HG03060 (cell line): ENCODE measurements at regions not wholly inside any gene's neighbourhood (a gene's known extent, or its start where the extent isn't known, plus 50 kb on each side); places are given as distances from the start of the nearest gene placed in this dataset.

ENCODE experiments used
- ATAC-seq: cut with Tn5 transposase; IDR thresholded peaks from one replicate; pipeline ENCODE4 v1.9.1; 2021; ENCODE audit warnings: low read depth, moderate number of reproducible peaks; ENCODE audit not compliant: unreplicated experiment

DNA sequence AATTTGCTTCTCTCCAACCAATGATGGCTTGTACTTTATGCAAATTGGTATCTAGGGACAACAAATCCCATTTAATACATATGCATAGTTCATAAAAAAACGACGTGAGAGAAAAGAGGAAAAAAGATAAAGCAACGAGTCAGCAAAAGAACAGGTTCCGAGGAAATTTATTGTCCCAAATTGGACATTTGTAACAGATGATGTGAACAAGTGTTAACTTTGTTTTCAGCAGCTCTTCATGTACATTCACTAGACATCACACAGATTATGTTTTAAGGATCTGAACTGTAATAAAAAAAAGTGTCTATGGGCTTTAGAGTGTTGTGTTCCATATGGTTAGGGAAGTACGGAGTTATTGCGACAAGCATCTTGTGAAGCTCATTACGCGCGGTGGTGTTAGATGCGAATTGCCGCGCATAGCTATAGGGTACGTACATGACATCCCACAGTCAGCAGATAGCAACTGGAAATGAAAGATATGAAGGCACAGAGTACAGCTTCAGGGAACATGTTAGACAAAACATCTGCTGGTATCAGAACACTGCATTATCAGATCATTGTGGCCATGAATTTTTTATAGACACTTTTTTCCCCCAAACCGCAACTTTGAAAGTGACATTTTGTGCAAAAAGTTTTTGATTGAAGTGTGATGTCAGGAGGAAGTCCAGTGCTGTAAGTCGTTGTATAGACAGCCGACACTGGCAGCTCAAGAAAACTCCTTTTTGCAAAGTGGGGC lies 1073.1 kb upstream of the FANCL start:
- ATAC-seq: no peak

DNA sequence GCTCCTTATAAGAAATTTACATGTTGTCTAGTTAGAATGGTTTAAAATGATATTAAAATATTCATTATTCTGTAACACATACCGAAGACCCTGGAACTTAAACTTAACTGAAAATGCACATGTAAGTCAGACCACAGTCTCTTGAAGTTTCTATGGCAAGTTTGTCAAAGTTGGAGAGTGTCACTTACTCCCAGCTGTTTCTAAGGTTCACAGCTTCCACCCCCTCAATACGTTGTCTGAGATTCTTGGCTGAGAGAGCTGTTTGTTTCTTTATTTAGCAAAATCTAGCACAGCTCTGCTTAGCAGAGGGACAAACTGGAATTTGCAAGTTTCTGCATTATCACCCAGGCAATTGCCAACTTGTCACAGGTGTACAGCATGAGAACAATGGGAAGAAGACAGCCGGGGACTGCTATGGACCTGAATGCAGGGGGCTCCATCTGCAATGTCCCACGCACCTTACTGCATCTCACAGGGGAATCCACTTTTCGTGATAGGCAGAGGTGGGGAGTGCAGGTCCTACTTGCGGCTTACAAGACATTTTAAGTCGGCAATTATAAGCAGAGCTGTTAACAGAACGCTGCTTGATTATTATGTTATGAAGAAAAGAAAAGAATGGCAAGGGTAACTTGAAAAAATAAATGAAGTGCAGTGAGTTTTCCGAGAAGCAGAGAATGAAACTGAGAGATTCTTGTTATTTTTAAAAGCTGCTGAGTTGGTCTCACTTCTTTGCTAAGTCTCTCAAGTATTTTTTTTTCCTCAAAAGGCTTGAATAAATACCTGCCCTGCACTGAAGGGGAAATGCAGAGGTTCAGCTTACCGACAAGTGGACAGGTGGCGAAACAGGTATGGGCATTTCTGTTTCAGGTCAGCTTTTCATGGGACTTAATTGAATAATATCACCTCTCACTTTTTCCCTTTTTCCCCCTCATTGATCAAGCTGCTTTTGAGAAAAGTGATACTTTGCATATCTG lies 1072.1 kb upstream of the FANCL start:
- no peak for ATAC-seq

DNA sequence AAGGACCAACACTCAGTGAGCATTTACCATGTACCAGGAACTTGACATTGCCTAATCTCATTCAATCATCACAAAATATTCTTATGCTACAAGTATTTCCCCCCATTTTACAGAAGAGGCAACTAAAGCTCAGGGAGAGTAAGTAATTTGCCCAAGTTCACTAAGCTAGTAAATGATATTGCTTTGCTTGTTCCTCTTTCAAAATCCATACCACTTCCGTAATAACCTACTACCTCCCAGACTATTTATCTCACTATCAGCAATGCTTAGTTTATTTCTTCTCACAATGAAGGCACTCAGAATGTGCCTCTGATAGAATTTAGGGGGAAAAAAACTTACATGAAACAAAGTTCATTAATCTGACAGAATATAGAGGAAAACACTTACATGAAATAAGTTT lies 1070.9 kb upstream of the FANCL start:
- no peak for ATAC-seq

DNA sequence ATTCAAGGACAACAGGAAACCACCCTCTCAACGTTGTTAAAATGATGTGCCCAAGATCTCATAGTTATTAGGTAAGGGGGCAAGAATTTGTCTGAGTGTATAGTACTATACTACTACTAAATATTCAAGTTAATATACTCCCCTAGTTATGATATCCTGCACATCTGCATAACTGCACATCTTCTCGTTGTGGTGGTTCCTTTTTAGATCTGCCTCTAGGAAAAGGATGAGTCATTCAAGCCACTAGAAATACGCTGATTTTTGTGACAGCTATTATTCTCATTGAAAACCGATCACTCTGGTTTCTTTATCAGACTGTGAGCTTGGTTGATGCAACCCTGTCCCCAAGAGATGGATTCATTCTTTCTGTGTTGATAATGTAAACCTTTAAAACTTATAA lies 1067.0 kb upstream of the FANCL start:
- ATAC-seq: no peak

DNA sequence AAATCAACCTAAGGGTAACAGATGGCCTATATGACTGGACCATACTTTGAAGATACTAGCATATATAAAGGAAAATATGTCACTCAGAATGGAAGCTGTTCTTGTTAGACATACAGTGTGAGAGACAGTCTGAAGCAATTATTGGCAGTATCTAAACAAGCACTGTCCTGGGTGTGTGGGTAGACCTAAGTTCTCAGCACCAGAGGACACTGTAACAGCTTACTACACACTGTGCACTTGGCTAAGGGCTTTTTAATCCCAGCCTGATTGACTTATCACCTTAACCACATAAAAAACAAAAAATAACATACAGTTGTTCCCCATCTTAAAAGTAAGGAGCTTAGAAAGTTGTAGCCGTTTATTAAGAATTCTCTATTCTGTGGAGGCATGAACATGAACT lies 1066.1 kb upstream of the FANCL start:
- ATAC-seq: no peak

DNA sequence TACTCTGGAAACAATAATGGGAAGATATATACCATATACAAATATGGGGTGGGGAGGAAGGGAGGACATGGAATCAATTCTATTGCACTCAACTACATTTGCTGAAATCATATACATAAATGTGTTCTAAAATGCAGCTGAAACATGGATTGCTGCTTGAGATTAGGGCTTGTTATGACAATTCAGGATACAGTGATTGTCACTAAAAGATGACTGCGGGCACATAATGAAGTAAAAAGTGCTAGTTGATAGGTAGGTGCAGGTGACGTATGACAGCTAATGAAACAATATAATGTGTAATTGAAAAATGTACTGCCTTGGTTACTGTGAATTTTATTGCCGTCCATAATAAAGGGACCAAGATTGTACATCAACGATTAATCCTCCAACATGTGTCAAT lies 1062.1 kb upstream of the FANCL start:
- no peak for ATAC-seq

DNA sequence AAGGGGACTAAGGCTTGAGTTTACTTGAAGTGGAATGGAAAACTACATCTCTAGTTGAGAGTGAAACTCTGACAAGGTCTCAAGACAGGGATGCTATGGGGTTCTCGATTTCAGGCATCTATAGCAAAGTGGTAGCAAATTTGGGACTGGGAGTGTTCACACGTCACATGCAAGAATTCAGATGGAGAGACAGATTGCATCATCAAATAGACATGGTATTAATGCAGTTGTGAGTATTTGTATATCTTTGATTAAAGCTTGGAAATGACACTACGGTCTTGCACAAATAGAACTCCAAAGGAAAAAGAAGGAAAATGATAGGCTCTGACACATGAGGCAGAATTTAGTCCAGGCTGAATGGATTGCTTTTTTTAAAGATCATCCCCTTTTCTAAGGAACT lies 1061.6 kb upstream of the FANCL start:
- no peak for ATAC-seq

DNA sequence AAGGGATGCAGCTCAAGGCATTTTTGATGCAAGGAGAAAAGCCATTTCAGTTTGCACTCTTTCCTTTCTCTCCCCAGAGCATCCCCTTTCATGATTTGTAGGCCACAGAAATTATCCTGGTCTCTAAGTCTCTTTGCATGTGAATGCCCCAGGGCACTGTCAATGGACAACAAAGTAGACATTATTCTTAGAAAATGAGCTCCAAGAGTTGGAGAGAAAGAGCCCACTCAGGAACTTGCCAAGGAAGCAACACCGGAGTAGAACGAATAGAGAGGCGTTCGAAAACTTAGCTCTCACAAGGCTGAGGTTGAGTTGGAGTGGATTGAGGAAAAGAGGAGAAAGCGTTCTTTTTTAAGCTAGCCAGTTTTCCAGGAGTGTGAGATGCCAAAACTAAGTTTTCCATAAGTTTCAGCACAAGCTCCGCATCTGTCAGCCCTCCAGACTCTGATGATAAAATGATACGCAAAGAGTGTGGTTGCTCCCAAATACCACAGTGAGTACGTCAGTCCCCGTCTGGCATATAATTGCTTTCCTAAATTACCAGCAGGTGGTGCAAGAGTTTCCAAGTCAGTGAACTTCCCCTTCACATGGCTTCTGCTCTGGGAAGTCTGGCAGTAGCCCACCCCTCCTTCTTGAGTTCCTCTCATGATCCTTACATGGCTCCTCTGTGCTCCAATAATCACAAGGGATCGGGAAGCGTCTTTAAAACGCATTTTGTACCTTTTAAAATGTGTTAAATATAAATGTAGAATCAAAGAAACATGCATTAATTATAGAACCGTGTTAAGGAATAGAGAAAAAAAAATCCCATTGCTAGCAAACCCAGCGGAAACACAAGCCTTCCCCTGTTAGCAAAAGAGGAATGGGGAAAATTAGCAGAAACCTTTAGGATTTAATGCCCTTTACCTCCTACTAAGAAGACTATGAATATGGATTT lies 1060.6 kb upstream of the FANCL start:
- ATAC-seq: peak; percentile 56

DNA sequence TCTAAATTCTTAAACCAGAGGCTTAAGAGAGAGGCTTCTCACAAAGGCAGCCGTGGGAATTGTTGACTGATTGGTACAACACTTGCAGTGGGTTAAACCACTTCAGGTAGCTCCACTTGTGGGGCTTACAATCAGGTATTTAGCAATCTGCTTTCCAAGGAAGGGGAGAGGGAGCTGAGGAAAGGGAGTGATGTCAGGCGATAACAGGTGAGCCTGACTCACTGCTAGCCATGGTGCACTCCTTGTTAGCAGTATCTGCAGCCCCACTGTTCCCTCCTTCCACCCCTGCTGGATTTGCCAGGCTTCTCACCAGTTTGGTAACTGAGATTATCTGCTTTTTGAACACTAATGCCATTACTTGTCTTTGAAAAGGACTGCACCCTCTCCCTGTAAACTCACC lies 1056.7 kb upstream of the FANCL start:
- no peak for ATAC-seq

DNA sequence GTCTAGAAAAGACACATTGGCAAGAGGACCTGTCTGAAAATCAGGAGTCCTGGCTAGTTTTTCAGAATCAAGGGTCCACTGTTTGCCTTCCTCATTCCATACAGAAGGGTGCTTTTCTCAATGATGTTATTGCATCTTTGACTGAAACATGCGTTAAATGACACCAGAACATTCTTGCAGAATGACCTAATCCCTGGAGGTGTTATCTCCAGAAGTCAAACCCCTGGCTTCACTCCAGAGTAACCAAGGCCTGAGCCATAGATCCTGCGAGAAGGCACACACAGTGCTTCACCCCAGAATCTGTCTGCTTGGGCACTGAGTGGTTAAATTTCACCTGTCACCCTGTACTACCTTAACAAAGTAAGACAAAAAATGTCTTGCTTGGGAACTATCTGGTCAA lies 1055.2 kb upstream of the FANCL start:
- ATAC-seq: no peak

DNA sequence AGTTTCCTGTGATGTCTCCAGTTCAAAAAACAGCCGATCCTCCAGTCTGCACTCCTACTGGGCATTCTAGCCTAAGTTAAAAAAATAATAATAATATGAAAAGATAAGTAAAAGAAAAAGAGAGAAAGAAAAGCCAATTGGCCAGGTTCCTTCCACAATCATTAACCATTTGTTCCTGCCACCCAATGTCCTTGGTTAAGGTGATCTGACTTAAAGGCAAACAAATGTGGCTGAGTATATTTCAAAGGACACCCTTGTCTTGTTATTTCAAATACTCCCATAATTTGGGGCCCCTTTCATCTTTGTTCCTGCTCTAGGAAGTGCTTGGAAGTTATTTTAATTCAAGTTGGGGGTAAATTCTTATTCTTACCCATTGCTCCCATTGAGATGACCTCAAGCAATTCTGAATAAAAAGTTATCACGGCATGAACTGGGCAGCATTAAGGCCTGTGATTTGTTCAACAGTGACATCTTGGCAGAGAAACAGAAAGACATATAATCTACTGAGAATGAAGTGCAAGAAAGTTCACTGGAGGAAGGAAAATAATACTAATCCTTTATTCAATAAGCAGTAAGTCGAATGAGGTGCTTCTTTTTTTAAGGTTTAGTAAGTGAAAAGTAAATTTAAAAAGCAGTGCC lies 1054.5 kb upstream of the FANCL start:
- no peak for ATAC-seq

DNA sequence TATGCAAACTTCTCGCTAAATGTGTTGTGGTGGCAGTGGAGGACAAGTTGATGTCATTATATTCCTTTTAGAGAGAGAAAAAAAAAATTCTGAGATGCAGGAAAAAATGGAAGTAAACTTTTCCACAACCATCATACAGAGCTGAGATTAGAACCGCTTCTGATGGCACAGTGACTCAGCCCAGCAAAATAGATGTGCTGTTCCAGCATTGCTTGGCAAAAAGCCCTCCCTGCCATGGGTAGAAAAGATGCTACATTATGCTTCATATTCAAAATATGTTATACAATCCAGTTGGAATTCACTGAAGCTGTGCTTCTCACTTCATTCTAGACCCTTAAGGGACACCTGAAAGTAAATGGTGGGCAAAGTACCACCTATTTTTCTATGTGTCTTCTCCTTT lies 1047.6 kb upstream of the FANCL start:
- ATAC-seq: no peak

DNA sequence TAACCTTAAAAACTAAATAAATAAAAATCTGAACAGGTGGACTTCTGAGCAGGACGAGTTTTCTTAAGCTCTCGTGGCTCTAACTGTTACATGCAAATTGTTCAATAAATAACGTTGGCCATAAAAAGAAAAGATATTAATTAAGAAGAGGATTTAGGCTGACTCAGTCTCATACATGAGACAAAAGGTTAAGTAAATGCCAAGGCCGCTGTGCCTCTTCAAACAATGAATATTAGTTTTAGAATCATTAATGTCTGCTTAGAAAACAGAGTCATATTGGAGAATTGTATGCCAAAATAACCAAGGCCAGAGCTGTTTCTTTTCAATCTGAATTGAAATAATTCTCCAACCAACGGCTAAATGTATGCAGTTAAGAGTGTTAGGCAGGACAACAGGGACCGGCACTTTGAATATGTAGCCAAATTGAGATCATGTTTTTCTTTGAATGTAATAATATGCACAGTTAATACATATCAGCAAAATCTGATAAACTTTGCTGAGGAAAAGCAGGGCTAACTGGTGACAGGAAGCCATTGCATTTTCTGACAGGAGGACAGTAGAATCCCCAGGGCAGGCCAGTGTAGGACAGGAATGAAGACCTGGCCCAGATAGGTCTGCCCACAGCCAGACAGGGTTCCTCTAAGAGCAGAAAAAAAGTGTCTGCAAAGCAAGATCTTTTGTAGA lies 1041.4 kb upstream of the FANCL start:
- ATAC-seq: no peak

DNA sequence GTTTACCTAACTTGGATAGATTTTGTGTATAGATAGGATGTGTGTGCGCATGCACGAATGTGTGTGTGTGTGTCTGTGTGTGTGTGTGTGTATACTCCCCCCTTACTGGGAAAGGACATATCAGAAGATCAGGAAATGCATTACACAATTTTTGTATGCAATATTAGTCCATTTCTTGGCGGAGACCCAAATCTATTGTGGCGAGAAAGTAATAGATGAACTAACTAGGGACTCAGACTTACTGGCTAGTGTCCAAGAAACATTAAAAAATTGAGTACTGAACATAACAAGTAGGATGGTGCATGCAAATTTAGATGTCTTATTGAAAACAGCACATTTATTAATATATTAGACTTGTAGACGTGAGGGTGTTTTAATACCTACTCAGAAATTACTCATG lies 1036.5 kb upstream of the FANCL start:
- ATAC-seq: no peak

DNA sequence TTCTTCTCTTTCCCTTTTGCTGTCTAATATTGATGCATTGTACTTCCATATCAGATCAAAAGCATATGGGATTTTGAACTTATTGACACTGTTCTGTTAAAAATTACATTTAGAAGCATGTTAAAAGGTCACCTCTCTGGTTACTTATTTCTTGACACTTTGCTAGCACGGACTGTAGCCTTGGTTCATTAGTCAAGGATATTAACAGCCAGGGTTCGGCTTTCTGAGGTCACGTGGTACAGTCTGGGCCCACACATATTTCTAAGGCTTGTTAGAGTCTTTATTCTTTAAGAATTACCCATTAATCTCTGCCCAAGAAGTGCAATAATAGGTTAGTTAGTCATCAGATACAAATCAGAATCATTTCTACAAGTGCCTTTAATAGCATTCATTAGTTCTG lies 1035.8 kb upstream of the FANCL start:
- ATAC-seq: no peak

DNA sequence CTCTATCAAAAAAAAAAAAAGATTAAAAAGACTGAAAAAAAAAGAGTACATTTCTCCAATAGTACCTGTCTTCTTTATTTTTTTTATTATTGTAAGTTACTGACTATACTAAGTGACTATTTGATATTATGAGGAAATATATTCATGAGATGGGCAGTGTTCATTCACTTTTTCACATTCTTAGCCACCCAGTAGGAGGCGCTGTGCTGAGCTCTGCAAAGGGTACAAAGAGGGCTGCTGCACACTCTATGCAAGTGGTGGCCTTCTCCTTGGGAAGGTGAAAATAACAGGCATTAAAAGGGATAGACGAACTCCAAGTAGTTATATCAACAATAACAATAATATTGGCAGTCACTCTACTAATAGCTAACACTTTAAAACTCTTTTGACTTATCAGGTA lies 1034.9 kb upstream of the FANCL start:
- no peak for ATAC-seq

DNA sequence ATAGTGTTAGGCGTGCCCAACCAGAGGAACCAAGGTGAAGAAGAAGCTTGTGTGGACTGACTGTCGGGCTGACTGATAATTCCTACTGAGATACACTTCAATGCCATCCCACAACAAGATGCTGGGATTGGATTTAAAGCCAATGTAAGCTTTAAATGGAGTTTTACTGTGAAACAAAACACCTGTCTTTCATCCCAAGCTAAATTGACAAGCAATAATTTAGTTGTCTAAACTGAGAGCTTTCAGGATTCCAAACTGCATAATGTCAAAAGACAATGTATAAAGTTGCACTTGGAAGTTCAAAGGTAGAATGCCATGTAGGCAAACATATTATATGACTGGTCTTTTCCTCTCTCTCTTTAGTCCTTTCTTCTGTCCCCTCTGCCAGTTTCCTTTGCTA lies 1025.3 kb upstream of the FANCL start:
- ATAC-seq: no peak

DNA sequence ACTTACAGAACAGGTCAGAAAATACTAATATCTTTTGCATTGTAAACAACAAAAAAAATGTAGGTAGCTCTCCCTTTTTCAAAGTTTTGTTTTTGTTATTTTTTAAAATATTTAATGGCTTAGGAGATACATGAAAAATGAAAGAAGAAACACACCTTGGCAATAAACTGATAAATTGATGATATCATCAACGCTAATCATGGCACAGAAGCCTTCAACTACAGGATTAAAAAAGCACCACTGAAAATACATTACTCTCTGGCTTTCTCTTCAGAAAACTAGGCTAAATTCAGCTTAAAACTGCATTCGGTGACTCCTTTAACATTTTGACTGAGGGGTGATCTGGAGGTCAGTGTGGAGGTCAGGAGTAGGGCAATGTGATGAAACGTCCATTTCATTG lies 1018.8 kb upstream of the FANCL start:
- ATAC-seq: no peak

DNA sequence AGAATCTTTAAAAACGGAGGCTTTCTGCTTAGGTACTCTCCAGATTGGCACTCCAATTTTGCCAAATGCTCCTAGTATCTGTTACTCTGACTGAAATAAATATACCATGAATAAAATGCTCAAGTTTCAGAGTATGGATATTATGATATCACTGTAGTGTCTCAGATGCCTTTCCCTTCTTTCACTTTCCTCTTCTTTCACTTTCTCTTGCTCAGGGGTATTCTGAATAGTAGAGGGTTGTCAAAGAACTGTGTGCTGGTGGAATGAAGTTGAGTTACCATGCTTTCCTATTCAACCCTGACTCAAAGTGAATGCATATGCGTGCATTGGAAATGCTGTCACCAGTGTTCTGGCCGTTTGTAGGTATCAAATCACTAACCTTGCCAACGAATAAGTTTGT lies 1015.2 kb upstream of the FANCL start:
- ATAC-seq: no peak

DNA sequence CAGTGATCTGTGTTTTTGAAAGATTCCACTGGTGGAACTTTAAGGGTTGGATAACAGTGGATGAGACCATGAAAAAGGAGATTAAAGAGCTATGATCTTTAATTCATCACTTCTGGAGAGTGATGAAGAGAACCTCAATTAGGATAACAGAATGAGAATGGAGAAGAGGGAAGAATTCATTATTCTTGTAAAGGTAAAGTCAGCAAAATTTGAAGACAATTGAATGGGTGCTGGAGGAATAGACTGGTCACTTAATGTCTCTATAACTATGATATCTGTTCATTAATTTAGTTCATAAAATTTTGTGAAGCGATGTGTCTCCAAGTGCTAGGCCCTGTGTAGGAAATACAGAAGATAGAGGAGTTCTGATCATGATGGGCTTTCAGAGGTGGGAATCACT lies 1013.2 kb upstream of the FANCL start:
- no peak for ATAC-seq
